Tibial nerve (tissue), 3 donors: ENCODE measurements at regions not wholly inside any gene's neighbourhood (a gene's known extent, or its start where the extent isn't known, plus 50 kb on each side); places are given as distances from the start of the nearest gene placed in this dataset.

Source experiments
- CTCF ChIP-seq, 5 experiments: fragments of 200-600 bp in 3 of 5; fragments of 450-650 bp in 2 of 5; sonication (generic) in 3 of 5; IDR thresholded peaks; one replicate each; pipeline ENCODE4 v1.5.1; 2016 to 2019; ENCODE audit warnings: antibody characterized with exemption in 5 of 5, mild to moderate bottlenecking in 3 of 5, moderate library complexity in 2 of 5
- POLR2A ChIP-seq, 2 donors: fragments of 450-650 bp; IDR thresholded peaks; one replicate each; pipeline ENCODE4 v1.6.1; 2017; ENCODE audit warnings: antibody characterized with exemption in 2 of 2, mild to moderate bottlenecking in 2 of 2, moderate library complexity in 2 of 2

DNA sequence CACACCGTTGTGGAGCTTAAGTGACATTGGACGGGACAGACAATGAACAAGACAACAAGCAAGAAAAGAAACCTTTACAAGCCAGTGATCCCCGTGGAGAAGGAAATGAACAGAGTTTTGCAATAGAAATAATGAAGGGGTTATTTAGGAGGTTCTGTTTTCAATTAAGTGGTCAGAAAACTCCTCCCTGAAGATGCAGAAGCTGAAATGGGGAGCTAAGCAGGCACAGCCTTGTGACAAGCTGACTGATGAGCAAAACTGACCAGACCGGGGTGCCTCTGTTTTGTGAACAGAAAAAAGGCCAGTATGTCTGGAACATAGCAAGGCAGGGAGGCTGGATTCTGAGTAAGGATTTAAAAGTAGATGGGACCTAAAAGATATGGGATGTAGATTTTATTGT lies 299.8 kb upstream of the POM121L12 start:
- TF ChIP-seq CTCF (IDR thresholded peaks at IDR 0.05) = no peak
- TF ChIP-seq POLR2A (IDR thresholded peaks at IDR 0.05) = no peak
